ENCODE measurements at regions not wholly inside any gene's neighbourhood (a gene's known extent, or its start where the extent isn't known, plus 50 kb on each side); places are given as distances from the start of the nearest gene placed in this dataset.

DNA sequence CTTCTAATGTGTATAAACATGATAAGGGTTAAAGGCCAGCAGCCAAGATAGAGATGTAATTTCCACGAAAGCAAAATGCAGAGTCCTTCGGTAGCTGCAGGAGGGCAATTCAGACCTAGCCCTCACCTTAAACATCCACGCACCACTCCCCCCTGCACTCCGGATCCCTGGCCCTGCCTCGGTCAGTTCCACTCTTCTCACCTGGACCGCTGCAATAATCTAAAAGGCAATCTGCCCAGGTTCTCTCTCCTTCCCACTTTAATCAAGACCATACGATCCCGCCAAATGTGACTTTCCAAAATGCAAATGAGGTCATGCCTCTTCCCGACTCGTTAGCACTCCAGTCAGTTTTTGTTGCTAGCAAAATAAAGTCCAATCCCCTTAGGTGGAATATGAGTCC is 485.2 kb downstream of the EIPR1 start:
- TF ChIP-seq POLR2AphosphoS5 (IDR thresholded peaks at IDR 0.05) (no peak), POLR2A (IDR thresholded peaks at IDR 0.05) (no peak)
- TF ChIP-seq, protein P1, sequence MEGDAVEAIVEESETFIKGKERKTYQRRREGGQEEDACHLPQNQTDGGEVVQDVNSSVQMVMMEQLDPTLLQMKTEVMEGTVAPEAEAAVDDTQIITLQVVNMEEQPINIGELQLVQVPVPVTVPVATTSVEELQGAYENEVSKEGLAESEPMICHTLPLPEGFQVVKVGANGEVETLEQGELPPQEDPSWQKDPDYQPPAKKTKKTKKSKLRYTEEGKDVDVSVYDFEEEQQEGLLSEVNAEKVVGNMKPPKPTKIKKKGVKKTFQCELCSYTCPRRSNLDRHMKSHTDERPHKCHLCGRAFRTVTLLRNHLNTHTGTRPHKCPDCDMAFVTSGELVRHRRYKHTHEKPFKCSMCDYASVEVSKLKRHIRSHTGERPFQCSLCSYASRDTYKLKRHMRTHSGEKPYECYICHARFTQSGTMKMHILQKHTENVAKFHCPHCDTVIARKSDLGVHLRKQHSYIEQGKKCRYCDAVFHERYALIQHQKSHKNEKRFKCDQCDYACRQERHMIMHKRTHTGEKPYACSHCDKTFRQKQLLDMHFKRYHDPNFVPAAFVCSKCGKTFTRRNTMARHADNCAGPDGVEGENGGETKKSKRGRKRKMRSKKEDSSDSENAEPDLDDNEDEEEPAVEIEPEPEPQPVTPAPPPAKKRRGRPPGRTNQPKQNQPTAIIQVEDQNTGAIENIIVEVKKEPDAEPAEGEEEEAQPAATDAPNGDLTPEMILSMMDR (IDR thresholded peaks at IDR 0.05 in 8 of 11, conservative IDR thresholded peaks at IDR 0.05 in 3 of 11) = no peak

Measured in spleen (tissue), 7 donors.